HEK293 (cell line): ENCODE measurements at regions not wholly inside any gene's neighbourhood (a gene's known extent, or its start where the extent isn't known, plus 50 kb on each side); places are given as distances from the start of the nearest gene placed in this dataset.

Source experiments
- CTCF ChIP-seq: fragments of 450-650 bp; formaldehyde crosslinking; IDR thresholded peaks from 2 replicates; pipeline ENCODE4 v1.5.1; 2016; ENCODE audit warnings: missing biosample characterization, missing genetic modification characterization
- ZNF274 ChIP-seq, 2 experiments: fragments of 200-500 bp in 1 of 2; fragments of 450-650 bp in 1 of 2; sonication (Bioruptor generic) in 1 of 2; formaldehyde crosslinking in 1 of 2; IDR thresholded peaks; 2 replicates each; pipeline versions ENCODE4 v1.5.1 to v1.6.1; 2014 to 2016; ENCODE audit warnings: borderline replicate concordance in 1 of 2, inconsistent platforms in 1 of 2, low read length in 1 of 2, missing biosample characterization in 1 of 2, missing genetic modification characterization in 1 of 2
- ZNF416 ChIP-seq: fragments of 450-650 bp; formaldehyde crosslinking; IDR thresholded peaks from 2 replicates; pipeline ENCODE4 v1.5.1; 2016; ENCODE audit warnings: missing biosample characterization, missing genetic modification characterization

- no peak for TF ChIP-seq ZNF274 (IDR thresholded peaks at IDR 0.05; ENCODE audit: low read length)
- TF ChIP-seq ZNF274 (tag by site-specific recombination; IDR thresholded peaks at IDR 0.05; ENCODE audit: borderline replicate concordance): no peak
- TF ChIP-seq CTCF (tag by site-specific recombination): no peak
- no peak for TF ChIP-seq ZNF416
Observed at GRCh38 chr6:48664826-48665225, 553.8 kb upstream of the PTCHD4 start.
